ENCODE measurements at regions not wholly inside any gene's neighbourhood (a gene's known extent, or its start where the extent isn't known, plus 50 kb on each side); places are given as distances from the start of the nearest gene placed in this dataset.
"Not testable (repeated sequence)": the region's sequence is repeated elsewhere in the genome, so short reads cannot be mapped to it uniquely, and the experiment has no call there.

DNA sequence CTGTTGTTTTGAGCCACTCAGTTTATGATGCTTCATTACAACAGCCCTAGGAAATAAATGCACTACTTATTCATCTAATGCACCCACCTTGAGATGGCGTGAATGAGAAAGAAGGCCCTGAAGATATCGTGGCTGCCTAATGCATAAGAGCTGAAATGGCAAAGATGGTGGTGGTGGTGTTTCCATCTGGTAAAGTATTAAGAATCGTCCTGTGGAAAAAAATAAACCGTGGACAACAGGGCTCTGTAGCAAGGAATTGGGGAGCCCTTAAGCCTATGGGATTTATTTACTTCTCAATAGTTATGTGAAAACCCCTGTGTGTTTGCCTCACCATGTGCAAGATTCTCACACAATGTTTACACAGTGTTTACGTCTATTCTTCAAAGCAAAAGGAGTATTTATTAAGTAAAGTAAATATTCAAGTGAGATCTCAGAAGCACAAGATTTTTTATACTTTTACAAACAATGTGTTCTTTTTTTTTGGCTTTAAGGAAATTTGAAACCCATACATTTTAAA lies 1555.2 kb upstream of the FLRT2 start:
- DNase-seq: no peak

DNA sequence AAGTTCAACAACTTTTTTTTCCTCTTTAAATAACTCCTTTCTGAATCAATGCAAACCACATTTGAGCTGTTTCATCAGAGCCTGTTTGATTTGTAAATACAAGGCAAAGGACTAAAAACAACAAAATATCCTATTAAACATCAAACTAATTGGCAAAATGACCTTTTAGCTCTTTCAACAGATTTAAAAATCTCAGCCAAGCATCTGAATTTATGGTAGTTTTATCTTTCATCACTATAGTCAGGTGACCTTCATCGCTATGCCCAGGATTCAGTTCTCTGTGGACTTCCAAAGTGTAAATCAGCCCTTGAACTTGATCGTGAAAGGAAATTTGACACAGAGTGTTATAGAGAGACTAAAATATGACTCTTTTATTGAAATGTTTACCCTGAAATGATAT lies 1554.5 kb upstream of the FLRT2 start:
- no peak for DNase-seq

DNA sequence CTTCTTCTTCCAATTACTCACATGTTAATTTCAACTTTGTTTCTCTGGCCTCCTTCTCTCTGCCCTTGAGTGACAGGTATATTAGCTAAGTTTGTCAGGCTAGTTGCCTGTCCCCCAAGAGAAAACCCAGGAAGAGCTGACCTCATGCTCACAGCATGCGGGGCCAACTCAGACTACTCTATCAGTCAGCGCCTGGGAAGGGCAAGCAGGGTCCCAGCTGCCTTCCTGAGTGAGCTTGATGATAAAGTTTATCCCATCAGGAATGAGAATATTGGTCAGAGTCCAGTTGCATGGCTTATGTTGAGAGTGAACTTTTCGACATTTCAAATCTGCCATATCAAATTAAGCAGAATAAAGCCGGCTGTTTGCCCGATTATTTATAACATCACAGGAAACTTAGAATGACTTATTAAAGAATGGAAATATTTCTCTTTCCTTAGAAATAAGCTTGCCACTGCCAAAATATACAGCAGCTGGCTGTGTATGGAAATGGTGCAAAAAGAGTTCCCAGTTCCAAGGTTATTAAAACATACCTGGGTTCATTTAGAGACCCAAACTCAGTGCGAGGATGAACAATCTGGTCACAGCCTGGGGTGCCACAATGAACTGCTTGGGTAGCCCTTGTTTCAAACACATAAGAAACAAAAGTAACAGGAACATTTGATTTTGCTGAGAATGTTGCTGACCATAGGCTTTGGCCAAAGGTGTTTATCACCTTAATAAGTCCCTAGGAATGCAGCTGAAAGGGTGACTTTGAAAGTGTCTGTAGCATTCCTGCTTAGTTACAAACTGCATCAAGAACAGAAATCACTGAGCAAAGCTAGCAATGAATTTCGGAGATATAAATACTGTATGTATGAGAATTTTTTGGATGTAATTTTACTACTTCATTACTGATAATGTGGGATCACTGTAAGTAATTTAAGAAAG lies 1553.8 kb upstream of the FLRT2 start:
- peak; percentile 33 for DNase-seq

DNA sequence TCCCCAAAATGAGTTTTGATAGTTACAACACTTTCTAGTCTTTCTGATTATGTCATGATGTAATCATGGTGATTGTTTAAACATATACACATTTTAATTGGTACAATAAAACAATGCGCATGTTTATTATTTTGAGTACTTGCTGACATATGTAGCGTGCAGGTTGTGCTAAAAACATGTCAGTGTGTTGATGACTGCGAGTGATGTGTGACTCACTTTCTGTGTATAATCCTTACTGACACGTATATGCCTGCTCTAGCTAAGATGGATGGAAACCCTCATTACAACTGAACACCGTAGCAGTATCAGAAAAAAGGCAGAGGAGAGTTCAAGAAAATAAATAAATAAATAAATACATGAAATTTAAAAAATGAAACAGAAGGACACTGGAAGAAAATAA lies 1552.4 kb upstream of the FLRT2 start:
- no peak for DNase-seq

DNA sequence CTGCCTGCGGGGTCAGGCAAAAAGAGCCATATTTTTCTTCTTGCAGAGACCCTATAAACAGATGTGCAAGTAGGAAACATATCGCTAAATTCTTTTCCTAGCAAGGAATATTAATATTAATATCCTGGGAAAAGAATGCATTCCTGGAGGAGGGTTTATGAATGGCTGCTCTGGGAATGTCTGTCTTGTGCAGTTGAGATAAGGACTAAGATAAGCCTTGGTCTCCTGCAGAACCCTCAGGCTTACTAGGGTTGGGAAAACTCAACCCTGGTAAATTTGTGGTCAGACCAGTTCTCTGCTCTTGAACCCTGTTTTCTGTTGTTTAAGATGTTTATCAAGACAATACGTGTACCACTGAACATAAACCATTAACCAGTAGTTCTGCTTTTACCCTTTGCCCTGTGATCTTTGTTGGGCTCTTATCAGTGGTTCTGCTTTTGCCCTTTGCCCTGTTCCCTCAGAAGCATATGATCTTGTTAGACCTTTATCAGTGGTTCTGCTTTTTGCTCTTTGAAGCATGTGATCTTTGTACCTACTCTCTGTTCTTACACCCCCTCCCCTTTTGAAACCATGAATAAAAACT lies 1548.2 kb upstream of the FLRT2 start:
- not testable (repeated sequence) for DNase-seq

DNA sequence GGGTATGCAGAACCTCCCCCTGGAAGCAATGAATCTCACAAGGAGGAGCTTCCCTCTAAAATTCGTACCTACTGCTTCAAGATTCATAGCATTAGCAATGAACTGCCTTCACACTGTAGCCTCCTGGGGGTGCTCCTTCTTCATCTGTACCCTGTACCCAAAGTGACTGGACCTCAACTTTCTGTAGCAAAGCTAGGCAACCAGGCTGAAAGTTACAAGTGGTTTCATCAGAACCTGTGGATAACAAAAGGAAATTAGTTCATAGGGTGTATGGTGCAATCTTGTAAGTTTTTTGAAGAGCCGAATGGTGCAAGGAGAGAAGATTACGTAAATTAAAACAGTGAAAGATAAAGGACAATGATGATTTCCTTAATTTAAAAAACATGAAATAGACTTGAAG lies 1541.7 kb upstream of the FLRT2 start:
- peak; percentile 8 for DNase-seq

DNA sequence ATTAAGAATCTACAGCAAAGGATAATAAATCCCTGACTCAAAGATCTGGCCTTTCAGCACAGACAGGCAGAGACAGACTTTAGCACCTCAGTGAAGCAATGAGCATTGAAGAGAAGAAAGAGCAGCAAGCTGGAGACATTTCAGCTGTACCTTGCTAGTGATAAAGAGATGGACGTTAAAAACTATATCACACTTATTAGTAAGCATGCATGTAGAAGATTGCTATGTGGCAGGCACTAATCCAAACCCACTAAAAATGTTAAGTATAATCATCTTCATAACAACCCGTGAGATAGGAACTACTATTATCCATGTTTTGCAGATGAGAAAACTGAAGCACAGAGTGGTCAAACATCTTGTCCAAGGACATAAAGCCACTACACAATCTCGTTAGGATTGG lies 1538.3 kb upstream of the FLRT2 start:
- no peak for DNase-seq

DNA sequence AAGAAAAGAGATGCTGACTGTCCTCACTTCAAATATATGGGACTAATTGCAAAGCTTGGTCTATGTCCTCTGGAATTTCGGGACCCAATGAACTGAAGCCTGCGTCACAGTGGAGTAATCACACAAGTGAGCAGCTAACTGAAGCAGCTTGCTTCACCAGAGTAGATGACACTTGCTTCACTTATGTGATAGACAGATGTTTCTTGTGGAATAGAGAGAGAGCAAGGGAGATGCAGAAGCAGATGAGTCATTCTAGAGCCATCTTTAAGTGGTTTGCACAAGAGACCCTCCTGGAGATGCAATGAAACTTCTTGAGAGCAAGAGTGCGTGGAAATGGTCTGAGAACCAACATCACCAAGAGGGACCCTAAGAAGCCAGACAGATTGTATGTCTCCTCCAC lies 1537.1 kb upstream of the FLRT2 start:
- peak; percentile 12 for DNase-seq

DNA sequence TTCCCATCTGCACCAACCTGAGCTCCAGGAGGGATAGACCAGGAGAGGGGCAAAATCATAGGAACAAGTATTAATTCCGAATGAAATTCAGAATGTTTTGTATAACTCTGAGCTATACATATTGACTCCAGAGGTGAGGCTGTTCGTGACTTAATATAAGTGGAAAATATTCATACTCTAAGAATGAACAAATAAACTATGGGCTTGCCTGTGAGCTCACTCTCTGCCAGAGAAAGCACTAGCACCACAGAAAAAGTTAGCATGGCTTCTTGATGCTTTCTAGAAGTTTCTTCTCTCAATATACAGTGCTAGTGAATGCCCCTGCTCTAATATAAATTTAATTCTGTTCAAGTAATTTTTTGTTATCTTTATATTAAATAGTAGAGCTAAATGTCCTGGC lies 1536.4 kb upstream of the FLRT2 start:
- no peak for DNase-seq

DNA sequence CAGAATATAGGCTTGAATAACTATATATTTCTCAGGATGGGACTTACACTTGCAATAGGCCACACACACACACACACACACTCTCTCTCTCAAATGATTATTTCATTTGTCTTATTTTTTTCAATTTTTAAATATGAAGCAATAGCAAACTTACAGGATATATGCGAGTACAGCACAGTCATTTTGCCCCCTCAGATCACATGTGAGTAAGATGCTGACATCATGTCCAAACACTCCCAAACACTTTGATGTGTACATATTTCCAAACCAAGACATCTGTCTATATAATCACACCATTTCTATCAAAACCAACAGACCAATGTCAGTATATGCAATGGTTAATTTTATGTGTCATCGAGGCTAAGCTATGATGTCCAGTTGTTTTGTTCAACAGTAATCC lies 1535.9 kb upstream of the FLRT2 start:
- peak; percentile 57 for DNase-seq

DNA sequence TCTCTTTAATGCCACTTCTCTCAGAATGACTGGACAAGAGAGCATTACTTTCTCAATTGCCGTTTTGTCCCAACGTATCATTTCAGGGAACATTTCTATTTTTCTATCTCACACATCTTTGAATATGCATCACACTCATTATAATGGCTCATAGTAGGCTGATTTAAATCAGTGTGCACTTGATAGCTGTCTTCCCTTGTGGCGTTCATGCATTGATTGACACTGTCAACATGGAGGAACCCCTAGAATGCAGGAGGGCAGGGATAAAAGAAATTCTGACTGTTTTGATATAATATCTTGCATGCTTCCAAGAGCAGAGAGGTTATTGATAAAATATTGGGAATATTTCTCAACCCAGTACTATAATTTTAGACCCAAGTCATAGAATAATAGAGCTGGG lies 1528.9 kb upstream of the FLRT2 start:
- no peak for DNase-seq

DNA sequence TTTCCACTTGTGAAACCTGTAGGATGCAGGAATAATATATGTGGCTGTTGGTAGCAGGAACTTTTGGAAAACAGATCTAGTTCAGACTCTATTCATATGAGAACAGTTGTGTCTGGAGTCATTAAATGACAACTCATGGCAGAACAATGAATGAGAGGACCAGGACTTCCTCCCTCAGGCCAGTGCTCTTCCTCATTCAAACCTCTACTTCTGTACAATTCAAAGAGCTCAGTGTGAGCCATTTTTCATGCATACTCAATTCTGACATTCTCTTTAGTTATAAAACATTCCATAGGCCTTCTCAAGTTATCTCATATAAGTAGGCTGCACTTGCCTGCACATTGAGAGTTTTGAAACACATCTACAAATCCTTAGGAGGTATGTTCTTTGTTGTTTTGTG lies 1526.6 kb upstream of the FLRT2 start:
- no peak for DNase-seq

DNA sequence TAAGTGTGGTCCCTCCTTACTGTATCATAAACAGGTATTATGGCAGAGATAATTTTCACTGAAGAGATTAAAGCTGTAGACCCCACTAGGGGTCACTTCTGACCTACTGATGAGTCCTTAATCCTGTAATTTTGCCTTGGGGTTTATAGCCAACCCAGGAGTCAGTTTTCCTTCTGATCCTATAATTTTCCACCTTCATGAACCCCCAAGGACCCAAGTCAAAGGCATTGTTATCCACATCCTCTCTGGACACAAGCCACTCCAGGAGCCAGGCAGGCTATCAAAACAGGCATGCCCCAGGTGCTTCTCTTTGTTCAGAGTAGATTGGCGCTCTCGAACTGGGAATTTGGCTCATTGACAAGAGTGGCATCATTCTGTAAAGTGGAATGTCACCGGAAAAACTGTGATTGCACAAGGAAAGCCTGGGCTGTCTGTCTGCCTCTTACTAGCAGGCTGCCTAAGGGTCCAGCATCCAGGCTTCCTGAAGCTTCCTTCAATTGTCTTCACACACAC lies 1523.2 kb upstream of the FLRT2 start:
- DNase-seq: no peak

DNA sequence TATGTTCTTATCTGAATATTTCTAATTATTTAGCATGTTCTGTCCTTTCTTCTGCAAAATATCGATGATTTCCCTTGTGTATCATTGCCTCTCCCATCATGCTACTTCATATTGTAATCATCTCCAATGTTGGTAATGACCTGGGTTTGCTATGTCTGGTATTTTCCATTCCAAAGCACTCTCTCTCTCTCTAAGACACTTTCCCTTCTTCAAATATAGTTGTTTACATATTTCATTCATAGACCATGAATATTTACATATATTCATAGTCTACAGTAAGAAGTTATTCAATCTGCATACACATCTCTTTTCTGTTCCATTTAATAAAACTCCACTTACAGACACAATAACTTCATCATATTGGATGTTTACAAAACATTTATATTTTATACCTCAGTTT lies 1516.5 kb upstream of the FLRT2 start:
- DNase-seq: no peak

DNA sequence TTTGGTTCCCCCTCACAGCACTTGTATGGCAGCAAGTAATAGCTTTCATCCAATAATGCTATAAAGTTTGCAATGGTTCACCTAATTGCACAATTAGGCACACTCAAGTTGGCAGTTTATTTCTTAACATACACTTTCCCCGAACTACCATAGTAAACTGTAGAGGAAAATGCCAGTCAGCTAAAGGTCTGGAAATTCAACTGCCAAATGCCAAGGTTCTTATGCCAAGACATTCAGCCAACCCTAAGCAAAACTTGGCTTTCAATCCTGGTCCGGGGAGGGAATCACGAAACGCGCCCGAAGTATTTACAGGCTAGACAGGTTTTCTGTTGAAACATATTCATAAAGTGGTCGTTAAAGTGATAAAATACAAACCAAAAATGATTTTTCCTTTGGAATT lies 1512.4 kb upstream of the FLRT2 start:
- no peak for DNase-seq

DNA sequence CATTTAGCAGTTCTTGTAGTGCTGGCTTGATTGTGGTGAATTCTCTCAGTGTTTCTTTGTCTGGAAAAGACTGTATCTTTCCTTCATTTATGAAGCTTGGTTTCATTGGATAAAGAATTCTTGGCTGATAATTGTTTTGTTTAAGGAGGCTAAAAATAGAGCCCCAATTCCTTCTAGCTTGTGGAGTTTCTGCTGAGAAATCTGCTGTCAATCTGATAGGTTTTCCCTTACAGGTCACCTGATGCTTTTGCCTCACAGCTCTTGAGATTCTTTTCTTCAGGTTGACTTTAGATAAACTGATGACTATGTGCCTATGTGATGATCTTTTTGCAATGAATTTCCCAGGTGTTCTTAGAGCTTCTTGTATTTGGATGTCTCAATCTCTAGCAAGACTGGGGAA lies 1508.5 kb upstream of the FLRT2 start:
- DNase-seq: no peak

DNA sequence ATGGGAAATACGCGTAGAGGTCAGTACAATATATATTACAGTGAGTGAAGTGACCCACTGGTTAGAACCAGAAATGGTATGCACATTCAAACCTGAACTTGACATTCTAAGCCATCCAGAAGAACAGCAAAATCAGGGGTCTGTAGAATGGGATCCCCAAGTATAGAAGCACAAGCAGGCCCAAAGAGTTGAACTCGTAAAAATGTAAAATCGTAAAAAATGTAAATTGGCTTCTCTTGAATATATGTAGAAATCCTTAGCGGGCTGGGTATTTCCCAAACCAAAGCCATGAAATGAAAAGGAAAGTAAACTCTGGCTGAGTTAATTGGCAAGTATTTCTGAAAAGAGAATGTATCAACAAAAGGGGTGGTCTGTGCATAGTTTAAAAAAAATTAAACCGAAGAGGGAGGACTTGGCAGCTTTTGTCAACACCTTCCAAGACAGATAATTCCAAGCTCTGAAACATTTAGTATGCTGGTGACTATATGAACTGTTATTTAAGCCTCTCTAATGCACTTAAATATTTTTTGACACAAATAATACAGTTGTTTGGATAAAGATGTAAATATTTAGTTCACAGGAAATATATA lies 1505.6 kb upstream of the FLRT2 start:
- DNase-seq: no peak

DNA sequence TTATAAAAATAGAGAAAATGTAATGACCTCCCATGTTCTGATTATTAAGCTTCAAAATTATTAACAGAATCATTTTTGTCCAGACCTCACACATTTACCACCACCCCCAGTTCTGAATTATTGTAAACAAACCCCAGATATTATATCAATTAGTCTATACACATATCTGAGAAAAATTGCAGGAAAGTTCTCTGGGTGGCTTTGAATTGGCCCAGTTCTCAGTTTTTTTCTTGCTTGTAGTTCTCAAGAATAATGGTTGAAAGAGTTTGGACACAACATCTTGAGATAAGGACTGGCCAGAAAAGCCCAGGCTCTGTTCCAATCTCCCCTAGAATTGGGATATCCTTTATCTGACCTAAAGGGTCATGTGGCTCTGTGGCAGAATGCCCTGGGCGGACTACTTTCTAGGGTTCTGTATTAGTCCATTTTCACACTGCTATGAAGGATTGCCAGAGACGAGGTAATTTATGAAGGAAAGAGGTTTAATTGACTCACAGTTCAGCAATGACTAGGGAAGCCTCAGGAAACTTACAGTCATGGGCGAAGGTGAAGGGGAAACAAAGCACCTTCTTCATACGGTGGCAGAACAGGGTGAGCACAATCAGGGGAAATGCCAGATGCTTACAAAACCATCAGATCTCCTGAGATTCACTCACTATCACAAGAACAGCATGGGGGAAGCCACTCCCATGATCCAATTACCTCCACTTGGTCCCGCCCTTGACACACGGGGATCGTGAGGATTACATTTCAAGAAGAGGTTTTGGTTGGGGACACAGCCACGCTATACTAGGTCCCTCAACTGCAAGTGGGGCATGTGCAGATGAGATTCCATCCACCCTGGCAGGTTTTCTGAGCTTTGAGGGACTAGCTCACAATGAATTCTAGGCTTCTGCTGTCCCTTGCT lies 1504.6 kb upstream of the FLRT2 start:
- no peak for DNase-seq

DNA sequence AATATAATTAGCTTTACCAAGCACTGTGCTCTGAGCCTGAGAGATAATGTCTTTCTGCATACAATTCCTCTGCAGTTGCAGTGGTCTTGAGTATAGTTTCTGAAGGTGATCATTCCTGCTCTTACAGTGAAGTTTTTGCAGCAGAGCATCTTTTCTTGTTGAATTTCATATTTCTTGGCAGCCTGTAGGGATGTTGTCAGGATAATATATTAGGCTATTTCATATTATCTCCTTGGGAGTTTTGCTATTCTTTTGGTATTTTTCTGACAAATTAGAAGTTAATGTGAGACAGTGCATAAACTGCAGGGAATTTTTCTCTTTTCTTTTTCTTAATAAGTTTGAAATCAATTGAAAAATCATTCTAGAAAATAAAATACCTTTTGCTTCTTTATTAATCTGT lies 1502.6 kb upstream of the FLRT2 start:
- no peak for DNase-seq

DNA sequence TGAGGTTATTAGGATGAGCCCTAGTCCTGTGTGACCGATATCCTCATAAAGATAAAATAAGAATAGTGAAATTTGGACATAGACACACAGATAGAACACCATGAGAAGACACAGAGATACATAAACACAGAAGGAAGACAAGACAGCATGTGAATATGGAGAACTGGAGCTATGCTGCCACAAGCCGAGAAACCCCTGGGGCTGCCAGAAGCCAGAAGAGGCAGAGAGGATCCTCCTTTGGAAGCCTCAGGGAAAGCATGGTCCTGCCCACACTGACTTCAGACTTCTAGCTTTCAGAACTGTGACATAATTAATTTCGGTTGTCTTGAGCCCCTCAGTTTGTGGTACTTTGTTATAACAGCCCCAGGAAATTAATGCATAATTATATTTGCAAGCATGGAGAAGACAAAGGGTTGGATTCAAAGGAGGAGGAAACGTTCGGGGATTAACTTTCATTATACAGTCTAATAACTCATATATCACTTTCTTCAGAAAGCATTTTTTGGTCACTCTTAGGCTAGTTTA lies 1501.8 kb upstream of the FLRT2 start:
- no peak for DNase-seq

DNA sequence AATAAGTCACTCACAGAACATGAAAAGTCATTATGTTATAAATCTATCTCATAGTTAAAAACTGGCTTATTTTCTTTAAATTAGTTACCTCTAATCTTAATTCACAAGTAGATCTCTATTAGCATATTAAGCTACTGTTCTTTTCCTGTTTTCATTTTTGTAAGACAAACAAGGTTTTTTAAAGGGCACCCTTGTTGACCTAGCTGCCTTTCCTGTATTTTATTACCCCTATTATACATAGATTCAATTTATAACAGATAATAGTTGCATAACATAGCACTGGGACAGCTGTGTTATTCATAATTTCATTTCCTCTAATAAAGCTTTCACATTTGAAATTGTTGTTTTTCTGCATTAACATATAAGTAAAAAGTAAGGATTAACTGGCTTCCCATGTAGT lies 1500.7 kb upstream of the FLRT2 start:
- DNase-seq: no peak

DNA sequence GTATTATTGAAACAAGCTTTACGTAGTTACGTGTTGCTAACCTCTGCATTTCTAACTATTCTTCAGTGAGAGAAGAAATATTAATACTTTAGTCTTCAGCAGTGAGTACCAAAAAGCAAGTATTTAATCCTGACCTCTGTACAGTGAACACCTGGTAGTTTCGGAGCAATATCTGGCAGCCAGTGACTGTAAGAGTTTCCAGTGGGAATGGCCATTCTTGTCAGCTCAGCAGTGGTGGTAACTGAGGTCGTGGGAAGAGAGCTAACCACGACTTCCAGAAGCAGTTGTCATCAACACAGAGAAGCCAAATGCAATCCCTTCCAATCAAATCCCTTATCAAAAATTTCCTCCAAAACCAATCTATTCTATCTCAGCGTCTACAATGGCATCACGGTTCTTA lies 1500.2 kb upstream of the FLRT2 start:
- no peak for DNase-seq

Measured in fibroblast of skin of back (primary cell).